NCI-H2107 (cell line): ENCODE measurements at regions not wholly inside any gene's neighbourhood (a gene's known extent, or its start where the extent isn't known, plus 50 kb on each side); places are given as distances from the start of the nearest gene placed in this dataset.
"Not testable (repeated sequence)": the region's sequence is repeated elsewhere in the genome, so short reads cannot be mapped to it uniquely, and the experiment has no call there.

ENCODE experiments used
- DNase-seq: peaks from one replicate; lab custom pipeline; 2025; lab: John Stamatoyannopoulos, UW

DNA sequence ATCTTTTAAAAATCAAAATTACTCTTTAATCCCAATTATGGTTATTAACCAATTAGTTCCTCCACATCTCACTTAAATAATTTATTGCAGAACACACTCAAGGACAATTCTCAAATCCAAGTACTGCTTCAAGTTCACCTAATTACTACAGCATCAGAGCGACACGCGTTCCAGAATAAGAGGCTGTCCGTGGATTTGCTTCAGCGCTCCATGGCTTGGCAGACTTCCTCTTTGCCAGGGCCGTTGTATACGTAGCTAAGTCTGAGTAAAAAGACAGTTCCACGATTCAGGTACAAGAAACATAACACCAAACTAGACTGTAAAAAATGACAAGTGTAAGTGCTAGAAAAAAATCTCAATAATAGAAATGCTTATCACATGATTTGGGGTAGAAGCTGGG, 153.2 kb upstream of the MYT1L start:
- peak; percentile 33 for DNase-seq

DNA sequence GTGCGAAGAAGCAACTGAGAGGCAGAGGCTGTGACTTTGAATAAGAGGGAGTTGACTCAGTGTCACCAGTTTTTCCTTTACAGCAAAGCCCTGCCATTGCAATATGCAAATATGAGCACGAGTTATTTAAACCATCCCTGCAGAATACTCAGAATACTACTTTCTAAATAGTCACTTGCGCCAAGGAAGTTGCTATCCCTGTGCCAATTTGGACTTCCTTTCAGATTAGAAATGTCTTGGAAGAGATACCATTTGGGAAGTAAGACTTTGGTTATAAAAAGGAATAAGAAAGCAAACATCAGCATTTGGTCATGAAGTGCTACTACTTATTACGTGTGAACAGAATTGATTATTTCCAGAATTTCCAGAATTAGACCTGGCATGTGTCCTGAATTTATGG, 151.8 kb upstream of the MYT1L start:
- no peak for DNase-seq

DNA sequence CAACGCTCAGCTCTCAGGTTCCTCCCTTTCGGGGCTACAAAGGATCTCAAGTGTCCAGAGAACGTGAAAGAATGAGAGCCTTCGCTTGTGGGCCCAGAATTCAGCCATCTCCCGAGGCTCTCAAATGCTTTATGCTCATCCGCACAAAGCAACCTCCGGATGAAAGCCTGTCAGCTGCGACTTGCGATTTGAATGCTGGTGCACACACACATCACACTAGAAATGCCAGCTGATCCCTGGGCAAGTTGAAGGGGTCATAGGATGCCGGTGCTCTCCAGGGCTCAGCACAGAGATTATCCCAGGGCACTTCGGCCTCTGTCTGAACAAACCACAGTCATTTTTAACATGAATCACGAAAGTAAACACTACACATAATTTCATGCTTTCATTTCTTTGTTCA, 141.8 kb upstream of the MYT1L start:
- DNase-seq: peak; percentile 7

DNA sequence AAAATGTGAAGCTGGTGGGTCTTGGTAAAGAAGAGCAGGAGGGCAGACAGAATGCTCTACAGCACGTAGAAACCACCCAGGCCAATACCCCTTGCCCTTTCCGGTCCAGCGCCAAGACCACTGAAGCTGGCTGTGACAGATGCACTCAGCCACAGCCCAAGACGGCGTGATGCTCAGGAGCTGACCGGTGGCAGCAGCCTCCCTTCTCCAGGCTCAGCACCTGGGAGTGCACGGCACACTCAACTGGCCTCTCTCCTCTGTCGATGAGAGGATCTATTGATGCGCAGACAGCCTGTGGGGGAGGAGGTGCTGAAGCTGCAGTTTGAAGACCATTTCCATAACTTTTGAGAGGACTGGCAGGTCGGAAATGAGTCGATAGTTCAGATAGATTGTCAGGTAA, 141.0 kb upstream of the MYT1L start:
- DNase-seq: no peak

DNA sequence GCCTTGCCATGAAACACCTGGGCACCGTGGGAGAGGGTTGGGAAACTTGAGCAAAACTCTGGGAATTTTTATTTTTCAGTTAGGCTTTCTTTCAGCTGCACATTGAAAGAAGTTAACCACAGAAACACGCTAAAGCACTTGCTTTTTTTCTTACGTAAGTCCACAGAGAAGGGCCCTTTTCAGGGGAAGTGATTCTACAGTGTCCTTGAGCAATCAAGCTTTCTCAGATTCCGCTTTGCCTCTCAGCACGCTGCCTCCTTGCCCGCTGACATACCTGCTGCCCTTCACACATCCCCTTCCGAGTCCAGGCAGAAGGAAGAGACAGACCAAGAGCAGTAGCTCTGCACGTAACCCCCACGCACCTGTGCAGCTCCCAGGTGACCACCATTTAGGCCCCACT, 135.5 kb upstream of the MYT1L start:
- no peak for DNase-seq

DNA sequence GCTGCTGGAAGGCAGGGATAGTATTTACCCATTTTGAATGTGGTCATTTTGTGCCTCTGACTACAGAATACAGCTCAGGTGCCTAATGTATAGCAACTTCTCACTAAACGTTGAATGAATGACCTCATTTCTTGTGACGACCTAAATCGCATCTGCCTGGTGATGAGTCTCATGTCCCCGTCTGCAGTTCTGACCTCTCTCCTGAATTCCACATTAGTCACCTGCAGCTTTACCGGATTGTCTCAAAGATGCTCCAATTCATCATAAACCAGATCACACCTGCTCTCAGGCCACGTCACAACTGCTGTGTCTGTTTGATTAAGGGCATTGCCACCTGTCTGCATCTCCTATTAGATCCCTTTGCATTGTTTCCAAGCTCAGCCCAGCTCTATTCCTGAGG, 133.6 kb upstream of the MYT1L start:
- DNase-seq: peak; percentile 40

DNA sequence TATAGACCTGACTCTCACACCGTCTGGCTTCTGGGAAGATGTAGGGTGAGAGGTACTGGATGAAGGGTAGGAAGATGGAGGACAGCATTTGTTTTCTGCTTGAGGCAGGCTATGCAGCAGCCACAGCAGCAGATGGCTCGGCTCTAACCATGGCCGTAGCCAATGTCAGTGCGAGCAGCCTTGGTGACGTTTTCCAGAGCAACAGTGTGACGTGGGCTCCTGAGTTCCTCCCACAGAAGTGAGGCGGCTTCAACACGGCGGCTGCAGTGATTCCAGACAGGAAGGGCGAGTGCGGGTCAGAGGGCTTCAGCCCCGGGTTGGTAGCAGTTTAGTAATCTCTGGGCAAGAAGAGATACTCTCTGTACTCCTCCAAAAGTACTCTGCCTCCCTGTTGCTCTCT, 133.0 kb upstream of the MYT1L start:
- no peak for DNase-seq

DNA sequence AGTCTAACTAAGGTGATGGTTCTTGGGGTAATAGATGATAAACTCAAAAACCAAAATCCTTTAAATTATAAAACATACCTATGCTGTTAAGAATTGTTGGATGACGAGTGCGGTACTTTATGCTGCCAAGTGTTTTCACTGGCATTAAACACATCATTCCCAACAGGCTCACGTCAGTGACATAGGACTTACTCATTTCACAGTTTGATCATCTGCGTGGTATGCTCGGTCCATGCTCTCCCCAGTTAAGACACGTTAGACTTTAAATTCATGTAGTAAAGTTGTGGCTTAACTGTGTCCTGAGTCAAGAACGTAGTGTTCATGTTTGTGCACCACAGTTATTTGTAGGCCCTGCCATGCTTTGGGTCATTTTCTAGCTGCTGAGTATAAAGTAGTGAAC, 125.6 kb upstream of the MYT1L start:
- no peak for DNase-seq

DNA sequence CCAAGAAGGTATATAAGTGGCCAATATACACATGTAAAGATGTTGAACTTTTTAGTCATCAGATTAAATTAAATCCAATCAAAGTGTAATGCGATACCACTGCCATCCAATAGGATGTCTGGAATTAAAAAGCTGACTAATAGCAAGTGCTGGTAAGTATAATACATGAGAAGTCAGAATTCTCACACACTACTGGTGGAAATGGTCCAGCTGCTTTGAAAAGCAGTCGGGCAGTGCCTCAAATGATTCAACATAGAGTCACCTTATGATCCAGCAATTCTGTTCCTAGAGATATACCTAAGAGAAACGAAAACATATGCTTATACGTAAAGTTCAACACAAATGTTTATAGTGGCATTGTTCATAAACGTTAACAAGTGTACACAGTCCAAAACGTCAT, 124.1 kb upstream of the MYT1L start:
- DNase-seq: no peak

DNA sequence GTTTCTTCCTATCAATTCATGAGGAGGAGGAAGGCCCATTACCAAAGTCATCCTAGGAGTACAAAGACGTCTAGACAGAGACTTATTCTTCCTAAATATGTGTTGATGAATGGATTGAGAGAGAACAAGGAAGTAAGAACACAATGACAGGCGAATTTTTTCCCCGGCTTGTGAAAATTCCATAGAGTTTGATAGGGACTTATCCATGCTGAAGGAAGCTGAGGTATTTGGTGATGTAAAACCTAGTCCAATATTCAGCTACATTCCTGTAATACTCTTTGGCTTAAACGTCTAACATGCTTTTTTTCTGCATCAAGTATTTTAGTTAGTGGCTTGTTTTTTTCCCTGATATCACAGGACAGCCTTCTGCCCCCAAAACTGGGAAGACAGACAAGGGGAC, 121.9 kb upstream of the MYT1L start:
- no peak for DNase-seq

DNA sequence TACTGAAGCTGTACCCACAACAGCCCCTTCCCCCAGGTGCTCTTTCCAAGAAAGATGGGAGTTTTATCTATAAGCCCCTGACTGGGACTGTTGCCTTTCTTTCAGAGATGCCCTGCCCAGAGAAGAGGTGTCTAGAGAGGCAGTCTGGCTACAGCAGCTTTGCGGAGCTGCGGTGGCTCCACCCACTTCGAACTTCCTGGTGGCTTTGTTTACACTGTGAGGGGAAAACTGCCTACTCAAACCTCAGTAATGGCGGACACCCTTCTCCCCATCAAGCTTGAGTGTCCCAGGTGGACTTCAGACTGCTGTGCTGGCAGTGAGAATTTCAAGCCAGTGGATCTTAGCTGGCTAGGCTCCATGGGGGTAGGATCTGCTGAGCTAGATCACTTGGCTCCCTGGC, 120.2 kb upstream of the MYT1L start:
- not testable (repeated sequence) for DNase-seq

DNA sequence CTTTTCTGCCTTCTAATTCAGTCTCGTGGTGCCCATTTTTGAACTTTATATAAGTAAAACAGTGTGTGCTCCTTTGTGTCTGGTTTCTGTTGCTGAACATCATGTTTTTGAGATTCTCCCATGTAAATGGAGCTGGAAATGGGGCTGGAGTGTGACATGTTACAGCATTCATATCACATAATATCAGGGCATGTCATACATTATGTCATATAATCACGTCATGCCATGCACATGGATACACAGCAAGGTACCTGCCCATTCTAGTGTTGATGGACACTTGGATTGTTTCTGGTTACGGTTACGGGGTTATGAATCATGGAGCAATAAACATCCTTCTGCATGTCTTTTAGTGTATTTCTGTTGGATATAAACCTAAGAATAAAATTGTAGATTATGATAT, 117.1 kb upstream of the MYT1L start:
- DNase-seq: no peak

DNA sequence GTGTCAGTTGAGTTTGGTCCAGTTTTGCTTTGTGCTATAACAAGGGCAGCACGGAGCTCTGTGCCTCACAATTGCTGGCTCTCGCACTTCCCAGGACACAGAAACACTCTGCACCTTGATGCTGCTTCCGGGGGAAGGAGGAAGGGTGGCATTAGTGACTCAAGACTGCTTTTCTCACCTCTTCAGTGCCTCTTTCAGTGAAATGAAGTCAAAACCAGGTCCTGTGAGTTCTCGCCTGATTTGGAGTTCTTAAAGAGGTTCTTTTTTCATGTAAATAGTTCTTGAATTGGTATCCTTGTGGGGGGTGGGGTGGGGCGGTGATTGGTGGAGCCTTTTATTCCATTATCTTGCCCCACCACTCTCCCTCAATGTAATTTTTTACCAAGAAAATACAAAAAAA, 91.5 kb upstream of the MYT1L start:
- DNase-seq: no peak

DNA sequence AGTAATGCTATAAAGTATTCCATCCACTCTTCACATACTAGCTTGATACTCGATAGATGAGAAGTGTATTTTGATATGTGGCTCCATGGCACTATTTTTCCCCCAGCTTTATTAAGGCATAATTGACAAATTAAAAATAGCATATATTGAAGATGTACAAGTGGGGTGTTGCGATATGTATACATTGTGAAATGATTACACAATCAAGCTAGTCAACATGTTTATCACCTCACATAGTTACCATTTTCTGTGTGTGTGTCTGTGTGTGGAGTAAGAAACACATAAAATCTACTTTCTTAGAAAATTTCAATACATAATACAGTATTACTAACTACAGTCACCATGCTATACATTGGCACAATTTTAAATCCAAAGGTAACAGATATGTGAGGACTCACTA, 82.5 kb upstream of the MYT1L start:
- DNase-seq: no peak

DNA sequence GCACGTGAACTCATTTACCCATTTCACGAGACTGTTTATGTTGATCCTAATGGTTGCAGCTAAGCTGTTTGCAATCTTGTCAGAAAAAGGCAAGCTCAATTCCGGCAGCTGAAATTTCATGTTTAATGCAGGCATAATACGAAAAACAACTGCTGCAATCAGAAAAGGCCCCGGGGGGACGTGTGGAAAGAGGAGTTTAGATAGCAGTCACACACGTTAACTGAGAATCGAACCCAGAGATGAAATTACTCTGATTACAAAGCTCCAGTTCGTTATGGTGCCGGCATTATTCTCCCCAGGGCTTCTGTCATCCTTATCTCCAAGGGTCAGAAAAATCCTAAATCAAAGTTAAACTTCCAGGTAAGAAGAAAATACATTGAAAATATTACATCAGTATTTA, 79.9 kb upstream of the MYT1L start:
- DNase-seq: no peak

DNA sequence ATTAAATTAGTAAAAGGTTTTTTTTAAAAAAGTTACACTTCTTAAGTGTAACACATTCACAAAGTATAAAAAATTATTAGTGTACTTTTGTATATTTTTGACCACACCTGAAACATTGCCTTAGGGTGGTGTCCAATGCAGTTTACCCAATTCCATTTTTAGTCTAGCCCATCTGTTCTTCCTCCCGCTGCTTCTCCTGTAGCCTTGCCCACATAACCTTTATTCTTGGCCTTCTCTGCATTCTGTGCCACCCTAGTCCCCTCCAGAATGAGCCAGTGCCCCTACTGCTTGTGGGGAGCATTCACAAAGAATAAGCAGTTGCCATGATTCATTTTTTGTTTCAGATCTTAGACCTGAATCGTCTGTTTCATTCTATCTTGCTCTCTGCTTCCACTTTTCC, 78.4 kb upstream of the MYT1L start:
- no peak for DNase-seq

DNA sequence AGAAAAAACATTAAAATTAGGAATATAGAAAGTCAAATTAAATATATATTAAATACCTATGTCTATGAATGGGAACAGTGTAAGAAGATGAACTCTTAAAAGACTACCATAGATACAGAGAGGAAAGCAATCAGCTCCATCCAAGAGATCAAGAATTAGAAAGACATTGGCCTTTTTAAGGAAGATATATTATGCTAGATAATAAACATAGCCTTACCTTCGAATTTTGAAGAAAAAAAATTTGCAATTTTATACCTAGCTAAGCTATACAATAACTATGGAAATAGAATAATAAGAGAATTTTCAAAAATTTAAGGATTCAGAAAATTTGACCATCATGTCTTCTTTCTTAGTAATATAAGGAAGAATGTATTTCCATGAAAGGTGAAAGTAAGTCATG, 74.7 kb upstream of the MYT1L start:
- no peak for DNase-seq

DNA sequence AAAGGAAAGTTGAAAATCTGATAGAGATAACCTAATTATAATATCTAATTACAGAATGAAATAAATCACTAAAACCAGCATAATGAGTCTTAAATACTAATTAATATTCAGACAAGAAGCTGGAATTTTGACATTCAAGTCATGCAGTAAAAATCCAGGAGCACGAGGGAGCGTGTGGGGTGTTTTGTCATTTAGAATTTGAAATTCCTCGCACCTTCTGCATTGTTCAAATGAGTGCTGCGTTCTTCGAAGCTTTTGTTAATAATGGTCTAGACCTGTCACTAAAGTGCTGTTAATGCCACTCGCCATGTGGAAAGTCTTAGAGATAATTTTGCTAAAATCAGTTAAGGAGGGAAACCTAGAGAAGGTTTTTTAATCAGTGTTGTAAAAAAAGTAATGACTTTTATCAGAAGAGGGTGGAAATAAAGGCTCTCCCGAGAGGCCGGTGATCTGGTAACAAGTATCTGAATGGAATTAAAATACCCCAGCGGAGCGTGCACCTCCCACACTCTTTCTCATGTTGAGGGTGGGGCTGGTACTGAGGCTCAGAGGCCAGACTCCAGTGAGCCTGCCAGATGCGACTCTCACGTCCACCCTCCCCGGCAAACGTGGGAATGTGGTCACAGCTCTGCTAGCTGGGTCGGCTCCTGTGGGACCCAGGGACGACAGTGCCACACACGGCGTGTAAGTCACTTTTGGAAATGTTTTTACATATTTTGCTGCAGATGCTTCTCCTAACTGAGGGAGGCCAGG, 69.4 kb upstream of the MYT1L start:
- no peak for DNase-seq

DNA sequence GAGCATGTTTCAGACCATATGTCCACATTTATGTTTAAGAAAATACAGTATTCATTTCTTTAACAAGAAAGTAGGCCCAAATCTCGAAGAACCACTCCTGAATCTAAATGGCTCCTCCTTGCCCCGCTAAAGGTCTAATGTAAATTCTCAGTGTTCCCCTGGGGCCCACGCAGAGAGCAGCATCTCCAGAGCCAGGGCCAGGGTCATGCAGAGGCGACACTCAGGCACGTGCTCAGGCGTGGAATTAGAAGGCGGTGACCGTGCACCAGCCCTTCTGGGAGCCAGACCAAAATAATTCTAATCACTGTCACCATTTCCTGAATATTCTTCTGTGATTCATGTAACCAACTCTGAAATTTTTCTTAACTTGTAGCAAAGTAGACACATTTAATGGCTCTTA, 68.3 kb upstream of the MYT1L start:
- DNase-seq: no peak

DNA sequence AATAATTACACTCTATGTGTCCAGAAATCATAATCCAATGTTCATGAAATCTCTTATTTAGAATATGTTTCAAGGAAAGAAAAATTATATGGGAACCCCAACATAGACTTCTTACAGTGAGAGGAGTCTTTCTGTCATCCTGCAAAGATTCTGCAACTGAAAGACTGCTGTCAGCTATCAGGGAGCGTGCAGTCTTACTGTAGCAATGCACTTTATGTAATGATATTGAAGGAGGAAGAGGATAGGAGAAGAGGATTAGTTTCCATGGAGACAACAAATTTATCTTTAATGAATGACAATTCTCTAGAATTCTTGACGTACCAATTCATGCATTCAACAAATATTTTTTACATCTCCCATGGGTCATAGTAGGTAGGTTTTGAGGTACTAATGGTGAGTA, 61.3 kb upstream of the MYT1L start:
- DNase-seq: no peak

DNA sequence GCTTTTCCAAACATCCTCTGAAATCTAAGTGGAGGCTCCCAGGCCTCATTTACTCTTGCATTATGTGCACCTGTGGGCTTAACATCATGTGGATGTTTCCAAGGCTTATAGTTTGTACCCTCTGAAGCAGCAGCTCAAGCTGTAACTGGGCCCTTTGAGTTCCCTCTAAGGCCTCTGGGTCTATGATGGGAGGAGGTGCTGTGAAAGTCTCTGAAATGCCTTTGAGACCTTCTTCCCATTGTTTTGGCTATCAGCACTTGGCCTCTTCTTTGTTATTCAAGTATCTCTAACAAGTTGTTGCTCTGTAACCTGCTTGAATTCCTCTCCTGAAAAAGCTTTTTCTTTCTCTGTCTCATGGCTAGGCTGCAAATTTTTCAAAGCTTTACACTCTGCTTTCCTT, 58.1 kb upstream of the MYT1L start:
- no peak for DNase-seq
